T47D (cell line): ENCODE measurements at regions not wholly inside any gene's neighbourhood (a gene's known extent, or its start where the extent isn't known, plus 50 kb on each side); places are given as distances from the start of the nearest gene placed in this dataset.
"Not testable (repeated sequence)": the region's sequence is repeated elsewhere in the genome, so short reads cannot be mapped to it uniquely, and the experiment has no call there.

Experiments used
- DNase-seq, 2 experiments: peaks; one replicate each; pipeline versions ENCODE4 v3.0.0 to v3.0.0-alpha.2; 2011 to 2012; ENCODE audit warnings: low read depth in 1 of 2, low spot score in 1 of 2
- JUND ChIP-seq: IDR thresholded peaks from 2 replicates; pipeline ENCODE4 v1.6.1; 2012; ENCODE audit warnings: low read depth
- in situ Hi-C: cut with HindIII; loops from 2 replicates; pipeline ENCODE4 v1.10.0; 2016; ENCODE audit warnings: low sequenced_read_pairs, low pct_unique_long_range_greater_than_20kb

GRCh38 chrX:19245711-19246269 is 97.9 kb upstream of the PDHA1 start:
- no peak for TF ChIP-seq JUND
- in situ Hi-C loops: no loop called here
- DNase-seq: no peak

GRCh38 chrX:19256986-19257385 is 86.7 kb upstream of the PDHA1 start:
- TF ChIP-seq JUND: no peak
- in situ Hi-C loops: no loop called here
- no peak for DNase-seq

GRCh38 chrX:19261026-19261425 is 82.7 kb upstream of the PDHA1 start:
- DNase-seq, in situ Hi-C loops: not testable (repeated sequence)

GRCh38 chrX:19270727-19271126 is 73.0 kb upstream of the PDHA1 start:
- in situ Hi-C loops: no loop called here
- DNase-seq: no peak
- no peak for TF ChIP-seq JUND

GRCh38 chrX:19272452-19272851 is 71.3 kb upstream of the PDHA1 start:
- DNase-seq: no peak
- in situ Hi-C loops: no loop called here

GRCh38 chrX:19280636-19281035 is 63.1 kb upstream of the PDHA1 start:
- in situ Hi-C loops: no loop called here
- no peak for TF ChIP-seq JUND
- DNase-seq: no peak

More at GRCh38 chrX:19272452-19272851, 71.3 kb upstream of the PDHA1 start:
- TF ChIP-seq JUND: no peak

GRCh38 chrX:19281256-19281655 is 62.5 kb upstream of the PDHA1 start:
- in situ Hi-C loops: no loop called here
- no peak for DNase-seq
- TF ChIP-seq JUND: no peak

- no peak for DNase-seq
- in situ Hi-C loops: no loop called here
- no peak for TF ChIP-seq JUND
Observed at GRCh38 chrX:19283597-19284339, 60.0 kb upstream of the PDHA1 start.

- in situ Hi-C loops: no loop called here
- no peak for TF ChIP-seq JUND
- no peak for DNase-seq
Observed at GRCh38 chrX:19285857-19286256, 57.9 kb upstream of the PDHA1 start.

GRCh38 chrX:19291086-19291485 is 52.6 kb upstream of the PDHA1 start:
- no peak for TF ChIP-seq JUND
- no peak for DNase-seq
- in situ Hi-C loops: no loop called here

- in situ Hi-C loops: no loop called here
- TF ChIP-seq JUND: no peak
Observed at GRCh38 chrX:19293606-19294325, 50.0 kb upstream of the PDHA1 start.

More at GRCh38 chrX:19293606-19294325, 50.0 kb upstream of the PDHA1 start:
- DNase-seq: no peak
